Caco-2 (cell line): ENCODE measurements at regions not wholly inside any gene's neighbourhood (a gene's known extent, or its start where the extent isn't known, plus 50 kb on each side); places are given as distances from the start of the nearest gene placed in this dataset.

Experiments used
- BruUV-seq: library from RNA; stranded (reverse); fragments of 400-500 nt; replicated peaks from 2 replicates; lab custom pipeline; 2021; lab: Mats Ljungman, UMichigan
- CTCF ChIA-PET: fragments of 300-600 bp; sonication (Branson Sonifier 250); formaldehyde crosslinking; loops from one replicate; lab custom pipeline; 2022; ENCODE audit warnings: antibody characterized with exemption; lab: Charles Lee
- POLR2A ChIA-PET: fragments of 300-600 bp; sonication (Branson Sonifier 250); formaldehyde crosslinking; loops from one replicate; lab custom pipeline; 2022; ENCODE audit warnings: antibody characterized with exemption; lab: Charles Lee
- DNase-seq, 2 experiments: peaks; one replicate each; pipeline versions ENCODE4 v3.0.0 to v3.0.0-alpha.2; 2020 to 2022
- H3K27me3 ChIP-seq: replicated peaks from 2 replicates; pipeline ENCODE4 v1.6.0; 2011; ENCODE audit warnings: low read length; ENCODE audit not compliant: control insufficient read depth, insufficient read depth
- H3K36me3 ChIP-seq: 2 replicates; pipeline ENCODE4 v1.5.1; 2011; ENCODE audit warnings: low read length; ENCODE audit not compliant: control insufficient read depth, insufficient read depth
- H3K4me1 ChIP-seq: fragments of 250-450 bp; sonication (Bioruptor Pico); 2 replicates; pipeline ENCODE4 v1.5.1; 2020; ENCODE audit warnings: mild to moderate bottlenecking
- H3K4me3 ChIP-seq: 2 replicates; pipeline ENCODE4 v1.5.1; 2011; ENCODE audit warnings: low read depth, mild to moderate bottlenecking, control low read depth, low read length
- H3K9me3 ChIP-seq: fragments of 250-450 bp; sonication (Bioruptor Pico); 2 replicates; pipeline ENCODE4 v1.5.1; 2020; ENCODE audit warnings: mild to moderate bottlenecking, moderate library complexity
- H3K27ac Mint-ChIP-seq: one replicate; pipeline ENCODE4 v1.8.0; 2022; ENCODE audit warnings: mixed read lengths; ENCODE audit not compliant: unreplicated experiment
- H3K27me3 Mint-ChIP-seq: one replicate; pipeline ENCODE4 v1.8.0; 2022; ENCODE audit warnings: mixed read lengths; ENCODE audit not compliant: insufficient read depth, unreplicated experiment
- H3K36me3 Mint-ChIP-seq: one replicate; pipeline ENCODE4 v1.8.0; 2022; ENCODE audit warnings: mild to moderate bottlenecking, mixed read lengths; ENCODE audit not compliant: insufficient read depth, unreplicated experiment
- H3K4me1 Mint-ChIP-seq: one replicate; pipeline ENCODE4 v1.8.0; 2022; ENCODE audit warnings: low read depth, mixed read lengths; ENCODE audit not compliant: unreplicated experiment
- H3K4me3 Mint-ChIP-seq: one replicate; pipeline ENCODE4 v1.8.0; 2022; ENCODE audit warnings: mild to moderate bottlenecking, moderate library complexity, mixed read lengths; ENCODE audit not compliant: unreplicated experiment
- H3K9me3 Mint-ChIP-seq: one replicate; pipeline ENCODE4 v1.8.0; 2022; ENCODE audit warnings: mixed read lengths; ENCODE audit not compliant: unreplicated experiment
- intact Hi-C: fragments of 100-400 bp; cut with micrococcal nuclease; formaldehyde crosslinking; loops from one replicate; pipeline ENCODE4 v1.10.0; 2022; ENCODE audit not compliant: unreplicated experiment
- TF ChIP-seq, protein P1 (sequence below), 2 experiments: fragments of 200-600 bp in 1 of 2; IDR thresholded peaks; 1 replicate in 1 of 2; 2 replicates in 1 of 2; pipeline versions ENCODE4 v1.5.1 to v1.8.0; 2011 to 2022; ENCODE audit warnings: antibody characterized with exemption in 1 of 2, control low read depth in 1 of 2, inconsistent platforms in 1 of 2, low read depth in 1 of 2, low read length in 1 of 2, mild to moderate bottlenecking in 1 of 2, moderate library complexity in 1 of 2; ENCODE audit not compliant: insufficient read depth in 1 of 2, severe bottlenecking in 1 of 2, unreplicated experiment in 1 of 2

DNA sequence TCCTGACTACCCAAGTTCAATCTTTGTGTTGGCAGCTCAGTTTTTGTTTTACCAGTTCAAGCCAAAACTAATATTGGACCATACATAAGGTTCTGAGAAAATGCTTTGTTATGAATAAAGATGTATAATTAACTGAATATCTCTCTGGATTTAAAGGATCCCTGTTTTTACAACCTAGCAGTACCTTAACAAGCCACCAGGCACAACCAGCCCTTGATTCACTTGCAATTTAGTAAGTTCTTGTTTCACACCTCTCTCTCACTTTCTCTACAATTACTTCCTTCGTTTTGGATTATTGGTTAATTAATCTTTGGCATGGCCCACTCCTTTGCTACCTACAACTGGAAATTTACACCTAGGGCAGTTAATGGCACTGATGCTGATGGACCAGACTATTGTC, 531.9 kb downstream of the SQOR start:
- H3K4me1 Mint-ChIP-seq, result no peaks in the 10 kb centered on the region
- no peak overlapping the region for H3K27ac Mint-ChIP-seq
- H3K4me3 Mint-ChIP-seq, result no peak overlapping the region
- POLR2A ChIA-PET, result no interaction called here
- no peaks in the 10 kb centered on the region for H3K9me3 Mint-ChIP-seq
- CTCF ChIA-PET, result no interaction called here
- Histone ChIP-seq H3K4me3 (no peak overlapping the region), H3K4me1 (no peaks in the 10 kb centered on the region), H3K36me3 (no peaks in the 10 kb centered on the region), H3K27me3 (no peaks in the 10 kb centered on the region), H3K9me3 (no peaks in the 10 kb centered on the region; the same call in 1 of the 2 replicates)
- no peak for DNase-seq
- intact Hi-C loops, result no loop called here
- peaks cover 2% of the 10 kb centered on the region for H3K27me3 Mint-ChIP-seq
- no peaks in the 10 kb centered on the region for H3K36me3 Mint-ChIP-seq
- no TSS peak for BruUV-seq
- TF ChIP-seq, protein P1, sequence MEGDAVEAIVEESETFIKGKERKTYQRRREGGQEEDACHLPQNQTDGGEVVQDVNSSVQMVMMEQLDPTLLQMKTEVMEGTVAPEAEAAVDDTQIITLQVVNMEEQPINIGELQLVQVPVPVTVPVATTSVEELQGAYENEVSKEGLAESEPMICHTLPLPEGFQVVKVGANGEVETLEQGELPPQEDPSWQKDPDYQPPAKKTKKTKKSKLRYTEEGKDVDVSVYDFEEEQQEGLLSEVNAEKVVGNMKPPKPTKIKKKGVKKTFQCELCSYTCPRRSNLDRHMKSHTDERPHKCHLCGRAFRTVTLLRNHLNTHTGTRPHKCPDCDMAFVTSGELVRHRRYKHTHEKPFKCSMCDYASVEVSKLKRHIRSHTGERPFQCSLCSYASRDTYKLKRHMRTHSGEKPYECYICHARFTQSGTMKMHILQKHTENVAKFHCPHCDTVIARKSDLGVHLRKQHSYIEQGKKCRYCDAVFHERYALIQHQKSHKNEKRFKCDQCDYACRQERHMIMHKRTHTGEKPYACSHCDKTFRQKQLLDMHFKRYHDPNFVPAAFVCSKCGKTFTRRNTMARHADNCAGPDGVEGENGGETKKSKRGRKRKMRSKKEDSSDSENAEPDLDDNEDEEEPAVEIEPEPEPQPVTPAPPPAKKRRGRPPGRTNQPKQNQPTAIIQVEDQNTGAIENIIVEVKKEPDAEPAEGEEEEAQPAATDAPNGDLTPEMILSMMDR (IDR thresholded peaks at IDR 0.05; ENCODE audit: insufficient read depth in 1 of 2, low read depth in 1 of 2, low read length in 1 of 2, severe bottlenecking in 1 of 2, unreplicated experiment in 1 of 2), result no peak

GRCh38 chr15:46170326-46170725, 535.5 kb downstream of the SQOR start:
- ChIA-PET CTCF (no interaction called here), POLR2A (no interaction called here)
- no TSS peak for BruUV-seq
- H3K4me3 Mint-ChIP-seq, result no peak overlapping the region
- H3K27me3 Mint-ChIP-seq, result no peaks in the 10 kb centered on the region
- Histone ChIP-seq H3K27me3 (no peaks in the 10 kb centered on the region), H3K4me3 (no peak overlapping the region), H3K4me1 (no peaks in the 10 kb centered on the region), H3K9me3 (no peaks in the 10 kb centered on the region; the same call in 1 of the 2 replicates), H3K36me3 (no peaks in the 10 kb centered on the region)
- no peaks in the 10 kb centered on the region for H3K9me3 Mint-ChIP-seq
- no peaks in the 10 kb centered on the region for H3K36me3 Mint-ChIP-seq
- TF ChIP-seq, protein P1 (IDR thresholded peaks at IDR 0.05; ENCODE audit: insufficient read depth in 1 of 2, low read depth in 1 of 2, low read length in 1 of 2, severe bottlenecking in 1 of 2, unreplicated experiment in 1 of 2), result no peak
- H3K27ac Mint-ChIP-seq, result no peak overlapping the region
- intact Hi-C loops, result no loop called here
- H3K4me1 Mint-ChIP-seq, result no peaks in the 10 kb centered on the region
- no peak for DNase-seq

DNA sequence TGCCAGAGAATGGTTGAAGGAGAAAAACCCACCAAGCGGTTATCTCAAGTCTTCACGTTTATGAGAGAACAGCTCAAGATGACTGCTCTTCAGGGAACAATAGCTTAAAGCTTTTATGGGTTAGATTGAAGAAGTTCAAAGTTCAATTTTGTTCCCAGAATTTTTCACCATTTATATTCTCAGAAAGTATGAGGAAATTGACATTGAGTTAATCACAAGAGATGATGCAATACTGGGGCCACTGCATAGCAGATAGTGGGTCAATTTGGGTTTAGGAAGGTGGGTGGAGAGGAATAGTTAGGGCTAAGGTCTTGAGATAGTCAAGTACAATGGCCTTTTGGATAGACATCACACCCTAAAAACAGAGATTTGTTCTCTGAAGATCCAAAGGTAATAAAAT, 539.3 kb downstream of the SQOR start:
- Mint-ChIP-seq H3K9me3 (no peaks in the 10 kb centered on the region), H3K27ac (no peak overlapping the region), H3K4me1 (no peaks in the 10 kb centered on the region), H3K27me3 (no peaks in the 10 kb centered on the region), H3K4me3 (no peak overlapping the region), H3K36me3 (no peaks in the 10 kb centered on the region)
- H3K4me1 ChIP-seq, result no peaks in the 10 kb centered on the region
- no TSS peak for BruUV-seq
- POLR2A ChIA-PET, result no interaction called here
- H3K27me3 ChIP-seq, result no peaks in the 10 kb centered on the region
- TF ChIP-seq, protein P1 (IDR thresholded peaks at IDR 0.05; ENCODE audit: insufficient read depth in 1 of 2, low read depth in 1 of 2, low read length in 1 of 2, severe bottlenecking in 1 of 2, unreplicated experiment in 1 of 2), result no peak
- CTCF ChIA-PET, result no interaction called here
- H3K9me3 ChIP-seq, result no peaks in the 10 kb centered on the region; the same call in 1 of the 2 replicates
- H3K36me3 ChIP-seq, result no peaks in the 10 kb centered on the region
- intact Hi-C loops, result no loop called here
- H3K4me3 ChIP-seq, result no peak overlapping the region
- no peak for DNase-seq
